ENCODE measurements at regions not wholly inside any gene's neighbourhood (a gene's known extent, or its start where the extent isn't known, plus 50 kb on each side); places are given as distances from the start of the nearest gene placed in this dataset.
A peak's percentile ranks its signal among the peaks of the same experiment; 100 is the strongest.
"Not testable (repeated sequence)": the region's sequence is repeated elsewhere in the genome, so short reads cannot be mapped to it uniquely, and the experiment has no call there.

DNA sequence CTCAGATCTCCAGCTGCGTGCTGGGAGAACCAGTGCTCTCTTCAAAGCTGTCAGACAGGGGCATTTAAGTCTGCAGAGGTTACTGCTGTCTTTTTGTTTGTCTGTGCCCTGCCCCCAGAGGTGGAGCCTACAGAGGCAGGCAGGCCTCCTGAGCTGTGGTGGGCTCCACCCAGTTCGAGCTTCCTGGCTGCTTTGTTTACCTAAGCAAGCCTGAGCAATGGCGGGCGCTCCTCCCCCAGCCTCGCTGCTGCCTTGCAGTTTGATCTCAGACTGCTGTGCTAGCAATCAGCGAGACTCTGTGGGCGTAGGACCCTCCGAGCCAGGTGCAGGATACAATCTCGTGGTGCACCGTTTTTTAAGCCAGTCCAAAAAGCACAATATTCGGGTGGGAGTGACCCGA lies 864.4 kb downstream of the GBE1 start:
- not testable (repeated sequence) for DNase-seq

DNA sequence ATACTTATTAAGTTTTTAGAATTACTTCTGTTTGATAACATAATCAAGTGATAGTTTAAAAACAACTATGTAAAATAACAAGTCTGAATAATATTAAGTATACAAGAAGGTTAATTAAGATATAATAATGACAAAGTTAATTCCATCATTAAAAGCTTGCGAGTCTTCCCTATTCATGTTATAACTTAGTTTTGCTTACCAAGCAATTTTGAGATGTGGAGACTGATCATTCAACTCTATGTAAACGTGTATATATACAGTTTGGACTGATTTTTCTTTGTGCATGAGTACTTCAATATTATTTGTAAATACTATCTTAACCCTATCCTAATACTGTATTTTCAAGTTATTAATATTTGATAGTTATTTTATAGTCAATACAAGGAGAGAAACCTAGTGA lies 870.9 kb downstream of the GBE1 start:
- no peak for DNase-seq

DNA sequence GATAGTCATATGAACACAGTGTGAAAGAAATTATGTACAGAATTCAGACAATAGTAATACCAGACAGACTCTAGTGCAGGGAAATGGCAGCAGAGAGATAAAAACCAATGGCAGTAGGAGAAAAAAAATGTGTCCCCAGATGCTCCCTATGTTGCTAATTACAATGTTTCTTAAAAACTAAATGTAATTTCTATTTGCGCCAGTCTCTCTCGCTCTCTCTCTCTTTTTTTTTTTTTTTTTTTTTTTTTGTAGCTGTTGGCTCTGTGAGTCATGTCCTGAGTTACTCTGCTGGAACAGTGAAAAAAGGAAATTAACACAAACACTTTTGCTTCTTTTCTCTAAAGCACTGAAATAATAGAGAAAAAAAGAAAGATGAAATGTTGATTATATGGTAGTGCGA lies 871.9 kb downstream of the GBE1 start:
- DNase-seq, result no peak

DNA sequence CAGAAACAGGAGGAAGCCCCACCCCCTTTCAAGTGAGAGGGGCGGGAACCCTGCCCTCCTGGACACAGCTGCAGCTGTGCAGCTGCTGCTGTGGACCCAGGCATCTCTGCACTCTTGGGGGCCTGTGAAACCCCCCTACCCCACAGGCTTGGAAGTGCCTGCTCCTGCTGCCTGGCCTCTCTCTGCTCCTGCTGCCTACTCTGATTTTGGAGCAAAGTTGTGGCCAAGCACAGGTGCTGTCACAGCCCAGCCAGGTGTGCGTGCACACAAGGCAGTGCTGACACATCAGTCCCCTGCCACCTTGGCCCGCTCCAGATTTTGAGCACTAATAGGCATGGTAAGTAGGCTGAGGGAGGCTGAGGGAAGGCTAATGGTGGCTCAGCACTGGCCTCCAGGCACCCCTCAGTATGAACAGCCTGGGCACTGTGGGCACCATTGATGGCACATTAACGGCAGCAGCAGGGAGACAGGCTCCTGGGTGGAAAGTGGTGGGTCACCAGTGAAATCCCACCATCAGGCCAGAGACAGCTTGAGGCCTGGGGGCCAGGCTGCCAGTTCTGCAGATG lies 890.9 kb downstream of the GBE1 start:
- DNase-seq, result no peak

DNA sequence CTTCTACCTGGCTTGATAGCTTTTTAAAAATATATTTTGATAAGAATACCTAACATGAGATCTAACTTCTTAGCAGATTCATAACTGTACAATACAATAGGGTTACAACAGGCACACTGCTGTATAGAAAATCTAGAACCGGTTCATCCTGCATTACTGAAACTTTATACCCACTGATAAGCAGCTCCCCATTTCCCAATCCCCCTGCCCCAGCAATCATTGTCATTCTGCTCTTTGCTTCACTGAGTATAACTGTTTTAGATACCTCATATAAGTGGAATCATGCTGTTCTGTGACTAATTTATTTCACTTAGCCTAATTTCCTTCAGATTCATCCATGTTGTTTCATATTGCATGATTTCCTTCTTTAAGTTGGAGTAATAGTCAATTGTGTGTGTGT lies 906.0 kb downstream of the GBE1 start:
- no peak for DNase-seq

DNA sequence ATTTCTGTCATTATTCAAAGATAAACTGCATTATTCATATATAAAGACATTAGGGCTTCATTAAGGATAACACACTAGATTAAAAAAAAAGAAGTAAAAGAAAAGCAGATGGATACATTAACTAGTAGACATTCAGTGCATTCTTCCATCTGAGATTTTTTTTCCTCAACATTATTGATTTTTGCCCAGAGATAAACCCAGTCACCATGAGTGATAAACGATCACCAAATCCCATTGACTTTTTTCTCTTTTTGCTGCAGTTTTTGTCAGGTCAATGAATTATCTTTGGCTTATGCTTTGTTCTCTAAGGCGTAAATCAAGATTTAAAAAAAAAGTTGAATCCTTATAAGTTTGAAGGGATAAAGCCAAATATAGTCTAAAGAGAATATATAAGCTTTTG lies 925.0 kb downstream of the GBE1 start:
- DNase-seq, result peak; percentile 2

DNA sequence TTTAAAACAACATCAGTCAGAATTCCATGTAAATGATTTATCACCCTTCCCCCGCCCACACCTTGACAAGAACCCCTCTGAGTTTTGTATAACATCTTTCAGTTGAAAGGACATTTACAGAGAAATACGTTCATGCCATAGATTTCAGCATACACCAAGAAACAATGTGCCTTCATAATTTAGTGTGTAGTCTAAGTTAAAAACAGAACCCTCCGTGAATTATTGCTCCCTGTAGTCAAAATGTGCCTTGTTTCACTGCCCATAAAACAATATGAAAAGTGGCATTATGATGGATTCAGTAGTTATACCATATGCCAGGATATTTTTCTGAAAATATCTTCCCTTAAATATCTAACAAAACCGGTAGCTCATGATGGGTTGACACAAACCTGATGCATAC lies 953.9 kb downstream of the GBE1 start:
- no peak for DNase-seq

DNA sequence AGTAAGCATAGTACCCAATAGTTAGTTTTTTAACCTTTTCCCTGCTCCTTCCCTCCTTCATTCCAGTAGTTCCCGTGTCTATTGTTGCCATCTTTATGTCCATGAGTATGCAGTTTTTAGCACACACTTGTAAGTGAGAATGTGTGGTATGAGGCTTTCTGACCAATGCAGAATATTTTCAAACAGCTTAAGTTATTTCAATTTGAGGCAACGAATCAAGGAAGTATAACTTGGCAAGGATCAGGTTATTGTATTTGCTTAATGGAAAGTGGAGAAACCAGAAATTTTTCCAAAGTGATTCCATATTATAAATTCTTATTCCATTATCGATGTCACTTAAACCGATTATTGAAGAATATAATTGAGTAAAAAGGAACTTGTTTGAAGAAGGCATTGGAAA lies 954.8 kb downstream of the GBE1 start:
- DNase-seq, result no peak

DNA sequence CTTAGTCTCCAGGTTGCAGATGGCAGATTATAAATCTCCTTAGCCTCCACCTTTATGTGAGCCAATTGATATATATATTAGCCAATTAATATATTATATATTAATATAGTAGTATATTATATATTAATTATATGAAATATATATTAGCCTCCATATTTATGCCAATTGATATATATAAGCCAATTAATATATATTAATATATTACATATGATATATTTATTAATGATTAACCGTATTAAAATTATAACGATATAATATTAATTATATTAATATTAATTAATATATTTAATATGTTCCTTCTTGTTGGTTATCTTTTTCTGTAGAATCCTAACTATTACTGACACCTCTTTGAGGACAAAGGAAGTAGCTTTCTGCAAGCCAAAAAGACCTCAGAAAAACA lies 972.5 kb downstream of the GBE1 start:
- no peak for DNase-seq

DNA sequence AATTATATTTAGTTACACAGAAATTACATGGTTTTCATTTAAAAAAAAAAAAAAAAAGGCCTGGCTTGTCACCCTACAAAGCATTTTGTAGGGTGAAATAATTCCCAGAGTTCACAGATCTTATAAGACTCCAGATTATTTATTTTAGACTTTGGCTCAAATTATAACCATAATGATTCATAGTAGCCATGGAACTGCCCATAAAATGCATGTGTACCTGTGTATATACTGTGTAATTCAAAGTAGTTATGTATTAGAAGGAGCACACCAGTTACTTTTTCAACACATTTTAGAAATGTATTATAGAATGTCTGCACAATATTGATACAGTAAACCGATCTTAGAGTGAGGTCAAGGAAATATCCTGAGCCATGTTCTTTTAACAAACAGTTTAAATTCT lies 975.6 kb downstream of the GBE1 start:
- no peak for DNase-seq

DNA sequence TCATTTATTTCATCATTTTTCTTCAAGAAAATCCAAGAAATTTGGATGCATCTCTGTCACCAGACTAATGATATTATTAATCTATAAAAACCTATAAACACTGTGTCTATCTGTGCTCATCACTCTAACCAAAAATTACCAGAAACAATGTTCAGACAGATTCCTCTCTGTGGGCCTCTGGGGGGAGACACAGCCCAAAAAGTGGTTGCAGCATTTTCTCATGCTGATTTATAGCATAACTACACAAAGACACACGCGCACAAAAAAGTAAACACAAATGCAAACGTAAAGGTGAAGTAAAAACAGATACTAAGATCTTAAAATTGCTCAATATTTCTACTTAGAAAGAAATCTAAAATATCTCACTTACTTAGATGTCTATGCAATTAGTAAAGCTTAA lies 976.0 kb downstream of the GBE1 start:
- peak; percentile 35 for DNase-seq

DNA sequence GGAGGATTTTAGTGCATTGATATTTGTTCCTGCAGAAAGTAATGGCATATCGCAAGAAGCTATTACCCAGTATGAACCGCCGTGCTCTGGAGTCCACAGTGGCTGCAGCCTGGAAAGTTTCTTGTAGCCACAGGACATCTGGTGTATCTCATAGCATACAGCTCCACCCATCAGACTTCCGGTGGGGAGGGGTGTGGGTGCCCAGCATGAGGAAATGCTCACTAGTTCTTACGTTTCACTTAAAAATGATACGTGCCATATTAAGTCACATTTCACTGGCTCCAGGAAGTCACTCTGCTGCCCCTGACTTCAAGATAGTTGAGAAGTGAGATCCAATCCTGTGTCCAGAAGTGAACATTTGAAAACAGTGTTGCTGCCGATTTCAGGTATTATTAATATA lies 990.4 kb downstream of the GBE1 start:
- no peak for DNase-seq

DNA sequence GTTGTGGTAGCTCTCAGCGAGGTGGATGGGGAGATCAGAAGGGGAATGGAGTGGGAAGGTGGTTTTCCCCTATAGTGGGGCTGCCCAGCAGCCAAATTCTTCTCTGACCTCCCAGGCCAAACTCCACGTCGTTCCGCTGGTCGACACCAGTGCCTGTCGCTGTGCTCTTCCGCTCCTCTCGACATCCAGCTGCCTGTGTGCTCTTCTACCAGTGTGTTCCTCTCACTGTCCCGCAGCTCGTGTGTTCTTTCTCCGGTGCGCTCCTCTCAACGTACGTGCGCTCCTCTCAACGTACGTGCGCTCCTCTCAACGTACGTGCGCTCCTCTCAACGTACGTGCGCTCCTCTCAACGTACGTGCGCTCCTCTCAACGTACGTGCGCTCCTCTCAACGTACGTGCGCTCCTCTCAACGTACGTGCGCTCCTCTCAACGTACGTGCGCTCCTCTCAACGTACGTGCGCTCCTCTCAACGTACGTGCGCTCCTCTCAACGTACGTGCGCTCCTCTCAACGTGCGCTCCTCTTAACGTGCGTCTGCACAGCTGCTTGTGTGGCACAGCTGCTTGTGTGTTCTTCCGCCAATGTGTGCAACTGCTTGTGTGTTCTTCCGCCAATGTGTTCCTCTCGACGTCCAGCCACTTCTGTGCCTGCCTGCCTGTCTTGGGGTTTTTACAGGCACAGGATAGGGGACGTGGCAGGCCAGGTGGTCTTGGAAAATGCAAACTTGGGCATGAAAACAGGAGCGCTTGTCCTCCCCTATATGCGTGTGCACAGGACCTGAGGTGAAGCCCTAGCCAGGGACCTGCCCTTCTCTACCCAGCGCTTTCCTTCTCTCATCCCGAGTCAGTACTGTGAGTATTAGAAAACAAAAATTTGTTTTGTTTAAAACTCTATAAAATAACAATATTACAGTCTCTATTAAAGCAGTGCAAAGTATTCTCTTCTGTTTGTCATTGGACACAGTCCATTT lies 991.1 kb downstream of the GBE1 start:
- DNase-seq, result no peak

DNA sequence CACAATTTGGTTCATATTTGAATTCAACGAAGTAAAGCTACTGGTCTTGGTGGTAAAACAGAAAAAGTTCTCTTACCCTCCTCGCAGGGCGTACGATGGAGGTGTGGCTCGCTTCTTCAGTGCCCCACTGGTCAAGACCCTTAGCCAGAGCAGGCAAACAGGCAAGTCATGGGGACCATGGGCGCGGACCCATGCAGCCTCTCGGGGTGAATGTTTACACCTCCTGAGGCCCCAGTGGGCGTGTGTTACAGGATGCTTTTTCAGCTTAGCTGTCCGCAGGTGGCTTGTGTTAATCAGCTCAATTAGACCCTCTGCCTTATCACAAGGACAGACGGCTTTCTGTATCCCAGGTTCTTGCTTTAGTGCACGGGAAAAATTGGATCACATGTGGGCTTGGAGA lies 991.8 kb downstream of the GBE1 start:
- no peak for DNase-seq

DNA sequence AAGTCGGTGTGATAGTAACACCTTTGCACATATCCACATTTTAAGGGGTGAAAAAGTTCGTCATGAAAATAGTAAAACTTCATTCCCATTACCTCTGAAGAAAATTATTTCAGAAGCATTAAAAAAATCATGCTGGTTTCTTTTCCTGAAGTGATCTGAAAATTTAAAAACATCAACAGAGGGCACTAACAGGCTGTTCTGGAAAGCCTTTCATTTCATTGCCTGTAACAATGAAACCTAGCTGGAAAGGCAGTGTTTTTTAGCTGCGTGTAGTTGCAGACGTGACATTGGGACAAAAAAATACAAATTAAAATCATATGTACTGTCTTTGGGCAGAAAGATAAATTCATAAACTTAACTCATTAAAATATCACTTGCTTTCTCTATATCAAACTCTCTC lies 993.8 kb downstream of the GBE1 start:
- no peak for DNase-seq

DNA sequence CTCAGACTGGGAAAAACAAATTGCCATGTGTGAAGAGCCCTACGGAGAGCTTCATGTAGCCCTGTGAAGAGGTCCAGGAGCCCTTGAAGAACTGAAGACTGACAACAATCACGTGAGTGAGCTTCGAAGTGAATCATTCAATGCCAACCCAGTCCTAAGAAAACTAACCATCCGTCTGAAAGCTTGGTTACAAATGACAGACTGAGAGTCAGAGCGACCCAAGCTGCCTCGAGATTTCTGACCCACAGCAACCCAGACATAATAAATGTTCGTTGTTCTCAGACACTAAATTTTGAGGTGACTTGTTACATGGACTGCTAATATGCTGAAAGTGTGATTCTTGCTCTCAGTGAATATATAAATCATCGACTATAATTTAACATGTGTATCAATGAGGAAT lies 987.2 kb upstream of the ROBO1 start:
- DNase-seq, result no peak

DNA sequence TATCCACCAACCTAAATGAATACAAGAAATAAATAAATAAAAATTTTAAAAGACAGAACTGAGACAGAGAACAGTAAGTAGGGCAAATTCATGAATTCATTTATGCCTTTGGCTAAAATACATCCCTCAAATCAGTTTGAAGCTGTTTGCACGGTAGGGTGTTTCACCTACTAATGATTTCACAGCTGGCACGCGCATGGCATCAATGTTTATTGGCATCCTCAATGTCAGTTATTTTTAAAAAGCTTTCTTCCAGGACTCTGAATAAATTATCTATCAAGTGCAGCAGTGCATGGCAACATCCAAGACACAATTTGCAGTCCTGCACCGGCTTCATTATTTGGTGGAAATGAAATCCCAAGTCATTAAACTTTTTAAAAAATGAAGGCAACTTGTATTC lies 985.2 kb upstream of the ROBO1 start:
- DNase-seq, result no peak

DNA sequence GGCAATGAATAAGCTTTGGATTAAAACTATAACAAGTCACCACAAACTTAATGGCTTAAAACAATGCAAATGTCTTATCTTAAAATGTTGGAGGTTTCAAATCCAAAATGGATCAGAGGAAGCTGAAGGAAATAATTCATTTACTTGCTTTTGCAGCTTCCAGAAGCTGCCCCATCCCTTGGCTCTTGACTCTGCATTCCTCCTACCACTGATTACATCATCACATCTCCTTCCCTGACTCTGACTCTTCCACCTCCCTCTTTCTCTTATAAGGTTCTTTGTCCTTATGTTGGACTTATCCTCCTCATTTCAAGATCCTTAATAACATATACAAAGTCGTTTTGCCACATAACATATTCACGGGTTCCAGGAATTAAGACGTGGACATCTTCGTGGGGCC lies 982.8 kb upstream of the ROBO1 start:
- DNase-seq, result no peak

DNA sequence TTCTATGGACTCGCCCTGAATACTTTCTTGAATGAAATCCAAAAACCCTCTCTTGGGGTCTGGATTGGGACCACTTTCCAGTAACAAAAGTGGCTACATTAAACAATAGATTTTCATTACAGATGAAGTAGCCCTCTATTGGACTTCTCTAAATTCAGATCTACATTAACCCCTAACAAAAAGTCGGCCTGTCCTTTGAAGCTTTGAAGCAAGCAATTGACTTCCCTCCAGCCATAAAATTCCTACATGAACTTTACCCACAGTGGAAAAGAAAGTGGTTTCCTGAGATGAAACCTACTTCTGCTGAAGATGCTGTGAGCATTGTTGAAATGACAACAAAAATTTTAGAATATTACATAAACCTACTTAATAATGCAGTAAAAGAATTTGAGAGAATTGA lies 967.1 kb upstream of the ROBO1 start:
- no peak for DNase-seq

DNA sequence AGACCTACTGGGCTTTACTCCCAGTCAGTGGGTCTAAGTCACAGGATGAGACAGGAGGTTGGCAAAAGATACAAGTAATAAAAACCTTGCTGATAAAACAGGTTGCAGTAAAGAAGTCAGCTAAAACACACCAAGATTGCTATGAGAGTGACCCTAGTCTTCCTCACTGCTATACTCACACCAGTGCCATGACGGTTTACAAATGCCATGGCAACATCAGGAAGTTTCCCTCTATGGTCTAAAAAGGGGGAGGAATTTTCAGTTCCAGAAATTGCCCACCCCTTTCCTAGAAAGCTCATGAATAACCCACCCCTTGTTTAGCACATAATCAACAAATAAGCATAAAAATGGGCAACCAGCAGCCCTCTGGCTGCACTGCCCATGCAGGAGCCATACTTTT lies 966.7 kb upstream of the ROBO1 start:
- DNase-seq, result no peak

DNA sequence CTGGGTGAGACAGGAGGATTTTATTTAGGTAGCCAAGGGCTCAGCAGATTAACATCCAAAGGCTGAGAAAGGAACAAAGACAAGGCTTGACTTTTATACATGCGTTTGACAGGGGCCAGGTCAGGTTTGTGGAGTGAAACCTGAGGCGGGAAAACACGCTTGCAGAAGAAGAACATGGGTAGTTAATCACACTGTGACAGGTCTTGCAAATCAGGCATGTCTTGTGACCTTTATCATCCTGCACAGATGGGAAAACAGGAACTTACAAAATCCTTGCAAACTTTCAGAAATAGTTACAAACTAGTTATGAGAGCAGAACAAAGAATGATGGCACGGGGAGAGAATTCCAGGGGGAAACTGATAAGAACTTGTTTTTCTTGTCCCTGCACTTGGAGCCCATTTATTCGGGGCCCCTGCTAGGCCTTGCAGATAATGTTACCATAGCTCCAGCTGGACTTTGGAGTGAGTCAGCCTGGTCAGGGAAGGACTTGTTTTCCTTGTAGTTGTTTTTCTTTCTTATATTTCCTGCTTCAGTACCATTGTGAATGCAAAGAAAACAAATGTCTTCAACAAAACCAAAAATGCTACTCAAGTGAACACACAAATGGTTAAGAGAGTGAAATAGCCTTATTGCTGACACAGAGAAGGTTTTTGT lies 965.9 kb upstream of the ROBO1 start:
- DNase-seq, result no peak

DNA sequence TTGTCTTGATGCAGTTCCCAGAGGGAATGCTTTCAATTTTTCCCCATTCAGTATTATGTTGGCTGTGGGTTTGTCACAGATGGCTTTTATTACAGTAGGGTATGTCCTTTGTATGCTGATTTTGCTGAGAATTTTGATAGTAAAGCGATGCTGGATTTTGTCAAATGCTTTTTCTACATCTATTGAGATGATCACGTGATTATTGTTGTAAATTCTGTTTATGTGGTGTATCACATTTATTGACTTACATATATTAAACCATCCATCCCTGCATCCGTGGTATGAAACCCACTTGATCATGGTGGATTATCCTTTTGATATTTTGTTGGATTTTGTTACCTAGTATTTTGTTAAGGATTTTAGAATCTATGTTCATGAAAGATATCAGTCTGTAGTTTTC lies 959.8 kb upstream of the ROBO1 start:
- DNase-seq, result not testable (repeated sequence)

DNA sequence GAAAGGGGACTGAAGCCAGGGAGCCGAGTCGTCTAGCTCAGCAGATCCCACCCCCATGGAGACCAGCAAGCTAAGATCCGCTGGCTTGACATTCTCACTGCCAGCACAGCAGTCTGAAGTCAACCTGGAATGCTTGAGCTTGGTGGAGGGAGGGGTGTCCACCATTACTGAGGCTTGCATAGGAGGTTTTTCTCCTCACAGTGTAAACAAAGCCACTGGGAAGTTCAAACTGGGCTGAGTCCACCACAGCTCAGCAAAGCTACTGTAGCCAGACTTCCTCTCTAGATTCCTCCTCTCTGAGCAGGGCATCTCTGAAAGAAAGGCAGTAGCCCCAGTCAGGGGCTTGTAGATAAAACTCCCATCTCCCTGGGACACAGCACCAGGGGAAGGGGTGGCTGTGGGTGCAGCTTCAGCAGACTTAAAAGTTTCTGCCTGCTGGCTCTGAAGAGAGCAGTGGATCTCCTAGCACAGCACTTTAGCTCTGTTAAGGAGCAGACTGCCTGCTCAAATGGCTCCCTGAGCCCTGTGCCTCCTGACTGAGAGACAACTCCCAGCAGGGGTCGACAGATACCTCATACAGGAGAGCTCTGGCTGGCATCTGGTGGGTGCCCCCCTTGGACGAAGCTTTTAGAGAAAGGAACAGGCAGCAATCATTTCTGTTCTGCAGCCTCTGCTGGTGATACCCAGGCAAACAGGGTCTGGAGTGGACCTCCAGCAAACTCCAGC lies 942.0 kb upstream of the ROBO1 start:
- not testable (repeated sequence) for DNase-seq
